Caco-2 (cell line): ENCODE measurements at regions not wholly inside any gene's neighbourhood (a gene's known extent, or its start where the extent isn't known, plus 50 kb on each side); places are given as distances from the start of the nearest gene placed in this dataset.

Experiments used
- BruUV-seq: library from RNA; stranded (reverse); fragments of 400-500 nt; replicated peaks from 2 replicates; lab custom pipeline; 2021; lab: Mats Ljungman, UMichigan
- CTCF ChIA-PET: fragments of 300-600 bp; sonication (Branson Sonifier 250); formaldehyde crosslinking; loops from one replicate; lab custom pipeline; 2022; ENCODE audit warnings: antibody characterized with exemption; lab: Charles Lee
- POLR2A ChIA-PET: fragments of 300-600 bp; sonication (Branson Sonifier 250); formaldehyde crosslinking; loops from one replicate; lab custom pipeline; 2022; ENCODE audit warnings: antibody characterized with exemption; lab: Charles Lee
- DNase-seq, 2 experiments: peaks; one replicate each; pipeline versions ENCODE4 v3.0.0 to v3.0.0-alpha.2; 2020 to 2022
- H3K27me3 ChIP-seq: replicated peaks from 2 replicates; pipeline ENCODE4 v1.6.0; 2011; ENCODE audit warnings: low read length; ENCODE audit not compliant: control insufficient read depth, insufficient read depth
- H3K36me3 ChIP-seq: 2 replicates; pipeline ENCODE4 v1.5.1; 2011; ENCODE audit warnings: low read length; ENCODE audit not compliant: control insufficient read depth, insufficient read depth
- H3K4me1 ChIP-seq: fragments of 250-450 bp; sonication (Bioruptor Pico); 2 replicates; pipeline ENCODE4 v1.5.1; 2020; ENCODE audit warnings: mild to moderate bottlenecking
- H3K4me3 ChIP-seq: 2 replicates; pipeline ENCODE4 v1.5.1; 2011; ENCODE audit warnings: low read depth, mild to moderate bottlenecking, control low read depth, low read length
- H3K9me3 ChIP-seq: fragments of 250-450 bp; sonication (Bioruptor Pico); 2 replicates; pipeline ENCODE4 v1.5.1; 2020; ENCODE audit warnings: mild to moderate bottlenecking, moderate library complexity
- H3K27ac Mint-ChIP-seq: one replicate; pipeline ENCODE4 v1.8.0; 2022; ENCODE audit warnings: mixed read lengths; ENCODE audit not compliant: unreplicated experiment
- H3K27me3 Mint-ChIP-seq: one replicate; pipeline ENCODE4 v1.8.0; 2022; ENCODE audit warnings: mixed read lengths; ENCODE audit not compliant: insufficient read depth, unreplicated experiment
- H3K36me3 Mint-ChIP-seq: one replicate; pipeline ENCODE4 v1.8.0; 2022; ENCODE audit warnings: mild to moderate bottlenecking, mixed read lengths; ENCODE audit not compliant: insufficient read depth, unreplicated experiment
- H3K4me1 Mint-ChIP-seq: one replicate; pipeline ENCODE4 v1.8.0; 2022; ENCODE audit warnings: low read depth, mixed read lengths; ENCODE audit not compliant: unreplicated experiment
- H3K4me3 Mint-ChIP-seq: one replicate; pipeline ENCODE4 v1.8.0; 2022; ENCODE audit warnings: mild to moderate bottlenecking, moderate library complexity, mixed read lengths; ENCODE audit not compliant: unreplicated experiment
- H3K9me3 Mint-ChIP-seq: one replicate; pipeline ENCODE4 v1.8.0; 2022; ENCODE audit warnings: mixed read lengths; ENCODE audit not compliant: unreplicated experiment
- CTCF ChIP-seq, 2 experiments: fragments of 200-600 bp in 1 of 2; IDR thresholded peaks; 1 replicate in 1 of 2; 2 replicates in 1 of 2; pipeline versions ENCODE4 v1.5.1 to v1.8.0; 2011 to 2022; ENCODE audit warnings: antibody characterized with exemption in 1 of 2, control low read depth in 1 of 2, inconsistent platforms in 1 of 2, low read depth in 1 of 2, low read length in 1 of 2, mild to moderate bottlenecking in 1 of 2, moderate library complexity in 1 of 2; ENCODE audit not compliant: insufficient read depth in 1 of 2, severe bottlenecking in 1 of 2, unreplicated experiment in 1 of 2
- intact Hi-C: fragments of 100-400 bp; cut with micrococcal nuclease; formaldehyde crosslinking; loops from one replicate; pipeline ENCODE4 v1.10.0; 2022; ENCODE audit not compliant: unreplicated experiment

- BruUV-seq, result no TSS peak
- intact Hi-C loops, result no loop called here
- Mint-ChIP-seq H3K4me1 (no peaks in the 10 kb centered on the region), H3K4me3 (no peak overlapping the region), H3K9me3 (no peaks in the 10 kb centered on the region), H3K27me3 (peaks cover 2% of the 10 kb centered on the region), H3K27ac (no peak overlapping the region), H3K36me3 (no peaks in the 10 kb centered on the region)
- ChIA-PET CTCF (no interaction called here), POLR2A (no interaction called here)
- H3K4me1 ChIP-seq, result 0 out of 2 replicates have a peak, but pooled peaks cover 3% of the 10 kb centered on the region
- TF ChIP-seq CTCF (IDR thresholded peaks at IDR 0.05; ENCODE audit: insufficient read depth in 1 of 2, low read depth in 1 of 2, low read length in 1 of 2, severe bottlenecking in 1 of 2, unreplicated experiment in 1 of 2), result no peak
- H3K27me3 ChIP-seq, result no peaks in the 10 kb centered on the region
- no peak for DNase-seq
- H3K4me3 ChIP-seq, result no peak overlapping the region
- no peaks in the 10 kb centered on the region for H3K9me3 ChIP-seq
- no peaks in the 10 kb centered on the region for H3K36me3 ChIP-seq
Observed at GRCh38 chr6:119960456-119960855, 610.9 kb upstream of the MAN1A1 start.

- no peak for DNase-seq
- H3K4me1 ChIP-seq, result 0 out of 2 replicates have a peak, but pooled peaks cover 3% of the 10 kb centered on the region
- no peak for TF ChIP-seq CTCF (IDR thresholded peaks at IDR 0.05; ENCODE audit: insufficient read depth in 1 of 2, low read depth in 1 of 2, low read length in 1 of 2, severe bottlenecking in 1 of 2, unreplicated experiment in 1 of 2)
- H3K27me3 Mint-ChIP-seq, result peaks cover 2% of the 10 kb centered on the region
- no peaks in the 10 kb centered on the region for H3K36me3 ChIP-seq
- no TSS peak for BruUV-seq
- no peaks in the 10 kb centered on the region for H3K27me3 ChIP-seq
- no peaks in the 10 kb centered on the region for H3K9me3 Mint-ChIP-seq
- H3K4me3 Mint-ChIP-seq, result no peak overlapping the region
- no peaks in the 10 kb centered on the region for H3K36me3 Mint-ChIP-seq
- no peaks in the 10 kb centered on the region for H3K9me3 ChIP-seq
- H3K27ac Mint-ChIP-seq, result no peak overlapping the region
- ChIA-PET CTCF (no interaction called here), POLR2A (no interaction called here)
- H3K4me1 Mint-ChIP-seq, result no peaks in the 10 kb centered on the region
- intact Hi-C loops, result no loop called here
- no peak overlapping the region for H3K4me3 ChIP-seq
Observed at GRCh38 chr6:119960036-119960435, 610.5 kb upstream of the MAN1A1 start.

DNA sequence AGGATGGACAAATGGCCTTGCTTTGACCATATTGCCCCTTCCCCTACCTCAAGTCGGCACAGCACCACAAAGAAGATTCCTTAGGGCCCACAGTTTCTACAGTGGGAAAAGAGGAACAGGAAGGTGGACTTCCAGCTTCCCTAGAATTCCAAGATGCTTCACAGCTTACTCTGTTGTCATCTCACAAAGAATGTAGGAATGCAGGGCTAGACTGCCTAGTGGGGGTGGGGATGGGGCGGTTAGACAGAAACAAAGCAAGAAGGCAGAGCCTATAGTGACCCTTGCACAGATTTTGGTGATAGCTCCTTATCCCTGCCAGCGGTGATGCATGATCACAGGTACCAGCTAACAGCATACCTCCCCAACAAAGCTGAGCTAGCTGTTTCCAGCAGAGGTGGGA, 607.6 kb upstream of the MAN1A1 start:
- intact Hi-C loops, result no loop called here
- ChIA-PET CTCF (no interaction called here), POLR2A (no interaction called here)
- H3K4me1 Mint-ChIP-seq, result no peaks in the 10 kb centered on the region
- H3K27me3 Mint-ChIP-seq, result peaks cover 2% of the 10 kb centered on the region
- H3K27ac Mint-ChIP-seq, result no peak overlapping the region
- no peak overlapping the region for H3K4me3 Mint-ChIP-seq
- no peak for TF ChIP-seq CTCF (IDR thresholded peaks at IDR 0.05; ENCODE audit: insufficient read depth in 1 of 2, low read depth in 1 of 2, low read length in 1 of 2, severe bottlenecking in 1 of 2, unreplicated experiment in 1 of 2)
- H3K36me3 ChIP-seq, result no peaks in the 10 kb centered on the region
- H3K27me3 ChIP-seq, result no peaks in the 10 kb centered on the region
- no peaks in the 10 kb centered on the region for H3K36me3 Mint-ChIP-seq
- no peak overlapping the region for H3K4me3 ChIP-seq
- peak in 1 of 2 experiments; percentile 46 for DNase-seq
- H3K4me1 ChIP-seq, result 0 out of 2 replicates have a peak, but pooled peaks cover 3% of the 10 kb centered on the region
- no peaks in the 10 kb centered on the region for H3K9me3 ChIP-seq
- H3K9me3 Mint-ChIP-seq, result no peaks in the 10 kb centered on the region
- no TSS peak for BruUV-seq
